H9 (cell line): ENCODE measurements at regions not wholly inside any gene's neighbourhood (a gene's known extent, or its start where the extent isn't known, plus 50 kb on each side); places are given as distances from the start of the nearest gene placed in this dataset.

Experiments
- DNase-seq: peaks from one replicate; pipeline ENCODE4 v3.0.0-alpha.2; 2017
- H2AFZ ChIP-seq: one replicate; pipeline ENCODE4 v1.6.1; 2013; ENCODE audit warnings: mild to moderate bottlenecking, low read length, control low read depth, moderate library complexity
- H2AK5ac ChIP-seq: 2 replicates; pipeline ENCODE4 v1.6.1; 2013; ENCODE audit warnings: low read length, control low read depth, mixed read lengths; ENCODE audit not compliant: insufficient read length
- H2BK120ac ChIP-seq: one replicate; pipeline ENCODE4 v1.6.1; 2013; ENCODE audit warnings: low read depth, mild to moderate bottlenecking, low read length, control low read depth, inconsistent platforms; ENCODE audit not compliant: poor library complexity, severe bottlenecking
- H2BK12ac ChIP-seq: 2 replicates; pipeline ENCODE4 v1.6.1; 2013; ENCODE audit warnings: low read length, control low read depth, mixed read lengths, low read depth; ENCODE audit not compliant: insufficient read length
- H2BK15ac ChIP-seq: 2 replicates; pipeline ENCODE4 v1.6.1; 2013; ENCODE audit warnings: low read depth, low read length, control low read depth
- H2BK20ac ChIP-seq: one replicate; pipeline ENCODE4 v1.6.1; 2013; ENCODE audit warnings: low read depth, mild to moderate bottlenecking, low read length, control low read depth, inconsistent platforms; ENCODE audit not compliant: poor library complexity, severe bottlenecking
- H2BK5ac ChIP-seq: 2 replicates; pipeline ENCODE4 v1.6.1; 2013; ENCODE audit warnings: low read length, control low read depth, mixed read lengths; ENCODE audit not compliant: insufficient read length
- H3K14ac ChIP-seq: 2 replicates; pipeline ENCODE4 v1.6.1; 2013; ENCODE audit warnings: low read length, control low read depth; ENCODE audit not compliant: insufficient read depth
- H3K18ac ChIP-seq: 2 replicates; pipeline ENCODE4 v1.6.1; 2013; ENCODE audit warnings: low read depth, mild to moderate bottlenecking, mixed read lengths, low read length, control low read depth; ENCODE audit not compliant: insufficient read length
- H3K23ac ChIP-seq: 2 replicates; pipeline ENCODE4 v1.6.1; 2013; ENCODE audit warnings: low read length, control low read depth, mixed read lengths, low read depth; ENCODE audit not compliant: insufficient read length
- H3K23me2 ChIP-seq: 2 replicates; pipeline ENCODE4 v1.6.1; 2013; ENCODE audit warnings: low read depth, mild to moderate bottlenecking, mixed read lengths, low read length, control low read depth; ENCODE audit not compliant: insufficient read length, poor library complexity, severe bottlenecking
- H3K27ac ChIP-seq: 2 replicates; pipeline ENCODE4 v1.5.1; 2013; ENCODE audit warnings: low read length, control low read depth, mixed read lengths, low read depth; ENCODE audit not compliant: insufficient read length
- H3K27me3 ChIP-seq: 2 replicates; pipeline ENCODE4 v1.6.1; 2013; ENCODE audit warnings: low read length, control low read depth, inconsistent platforms; ENCODE audit not compliant: insufficient read depth
- H3K4ac ChIP-seq: 2 replicates; pipeline ENCODE4 v1.6.1; 2013; ENCODE audit warnings: low read depth, mild to moderate bottlenecking, control low read depth, inconsistent platforms, low read length, moderate library complexity
- H3K4me1 ChIP-seq: 2 replicates; pipeline ENCODE4 v1.6.1; 2013; ENCODE audit warnings: low read length, control low read depth, inconsistent platforms; ENCODE audit not compliant: insufficient read depth
- H3K4me2 ChIP-seq: 2 replicates; pipeline ENCODE4 v1.6.1; 2013; ENCODE audit warnings: low read length, control low read depth, mixed read lengths; ENCODE audit not compliant: insufficient read length, insufficient read depth
- H3K56ac ChIP-seq: 2 replicates; pipeline ENCODE4 v1.6.1; 2013; ENCODE audit warnings: low read depth, mild to moderate bottlenecking, mixed read lengths, low read length, control low read depth; ENCODE audit not compliant: insufficient read length
- H3K79me1 ChIP-seq: 2 replicates; pipeline ENCODE4 v1.6.1; 2013; ENCODE audit warnings: low read depth, mild to moderate bottlenecking, moderate library complexity, low read length, control low read depth, inconsistent platforms; ENCODE audit not compliant: insufficient read depth, poor library complexity, severe bottlenecking
- H3K79me2 ChIP-seq: 2 replicates; pipeline ENCODE4 v1.6.1; 2013; ENCODE audit warnings: low read length, control low read depth, inconsistent platforms; ENCODE audit not compliant: insufficient read depth
- H3K9ac ChIP-seq: 2 replicates; pipeline ENCODE4 v1.6.1; 2013; ENCODE audit warnings: low read length, control low read depth, mixed read lengths; ENCODE audit not compliant: insufficient read length; ENCODE audit errors: extremely low read depth
- H3K9me3 ChIP-seq: one replicate; pipeline ENCODE4 v1.6.1; 2013; ENCODE audit warnings: low read depth, low read length, inconsistent platforms; ENCODE audit not compliant: control insufficient read depth
- H3T11ph ChIP-seq: one replicate; pipeline ENCODE4 v1.6.1; 2013; ENCODE audit warnings: mild to moderate bottlenecking, low read length, control low read depth, inconsistent platforms
- H4K20me1 ChIP-seq: one replicate; pipeline ENCODE4 v1.6.1; 2013; ENCODE audit not compliant: control insufficient read depth, insufficient read length, insufficient read depth
- H4K5ac ChIP-seq: 2 replicates; pipeline ENCODE4 v1.6.1; 2013; ENCODE audit warnings: low read depth, mild to moderate bottlenecking, mixed read lengths, low read length, control low read depth; ENCODE audit not compliant: insufficient read length
- H4K8ac ChIP-seq: replicated peaks from 2 replicates; pipeline ENCODE4 v1.6.1; 2013; ENCODE audit warnings: low read length, control low read depth, mixed read lengths, low read depth; ENCODE audit not compliant: insufficient read length
- H4K91ac ChIP-seq: 2 replicates; pipeline ENCODE4 v1.6.1; 2013; ENCODE audit warnings: low read depth, mild to moderate bottlenecking, moderate library complexity, mixed read lengths, low read length, control low read depth; ENCODE audit not compliant: insufficient read length
- H3K27ac Mint-ChIP-seq, 3 experiments: 2 replicates in 2 of 3; 3 replicates in 1 of 3; pipeline ENCODE4 v1.8.0; 2020 to 2021; ENCODE audit warnings: mixed read lengths in 3 of 3, mild to moderate bottlenecking in 1 of 3, moderate library complexity in 1 of 3
- H3K27me3 Mint-ChIP-seq: 2 replicates; pipeline ENCODE4 v1.8.0; 2021; ENCODE audit warnings: low read depth, mild to moderate bottlenecking, moderate library complexity, mixed read lengths
- H3K36me3 Mint-ChIP-seq, 3 experiments: 2 replicates in 2 of 3; 3 replicates in 1 of 3; pipeline ENCODE4 v1.8.0; 2020 to 2021; ENCODE audit warnings: low read depth in 3 of 3, mixed read lengths in 3 of 3; ENCODE audit not compliant: insufficient read depth in 1 of 3
- H3K4me1 Mint-ChIP-seq, 2 experiments: 2 replicates each; pipeline ENCODE4 v1.8.0; 2020; ENCODE audit warnings: mixed read lengths in 2 of 2
- H3K4me3 Mint-ChIP-seq, 2 experiments: 2 replicates in 1 of 2; 3 replicates in 1 of 2; pipeline ENCODE4 v1.8.0; 2020 to 2021; ENCODE audit warnings: mild to moderate bottlenecking in 2 of 2, mixed read lengths in 2 of 2, moderate library complexity in 1 of 2
- H3K9me3 Mint-ChIP-seq, 2 experiments: 2 replicates in 1 of 2; 3 replicates in 1 of 2; pipeline ENCODE4 v1.8.0; 2020; ENCODE audit warnings: mild to moderate bottlenecking in 2 of 2, mixed read lengths in 2 of 2, moderate library complexity in 1 of 2
- CTCF ChIP-seq: fragments of 200-600 bp; sonication (generic); conservative IDR thresholded peaks from 3 replicates; pipeline ENCODE4 v1.8.0; 2021; ENCODE audit warnings: antibody characterized with exemption, mild to moderate bottlenecking

- Histone ChIP-seq H3K56ac (no peak overlapping the region), H2AFZ (no peak overlapping the region), H4K8ac (no peak overlapping the region), H3K23ac (no peak overlapping the region), H3K14ac (no peak overlapping the region), H3K79me1 (no peaks in the 10 kb centered on the region), H2BK20ac (no peak overlapping the region), H3K9ac (no peak overlapping the region), H4K20me1 (no peaks in the 10 kb centered on the region), H3K27ac (no peak overlapping the region), H3K9me3 (no peaks in the 10 kb centered on the region), H3K4ac (no peak overlapping the region), H3K4me1 (peaks cover 2% of the 10 kb centered on the region; the same call in 1 of the 2 replicates), H4K91ac (no peak overlapping the region), H3K18ac (no peak overlapping the region), H4K5ac (no peak overlapping the region), H3K79me2 (no peaks in the 10 kb centered on the region), H2BK5ac (no peak overlapping the region), H3K27me3 (no peaks in the 10 kb centered on the region), H3T11ph (no peak overlapping the region), H2BK12ac (no peak overlapping the region), H2BK15ac (no peak overlapping the region), H3K4me2 (no peak overlapping the region), H2BK120ac (no peak overlapping the region), H3K23me2 (no peaks in the 10 kb centered on the region), H2AK5ac (no peak overlapping the region)
- no peak overlapping the region for H3K4me3 Mint-ChIP-seq
- peaks cover 3% of the 10 kb centered on the region for H3K27me3 Mint-ChIP-seq
- no peak for DNase-seq
- TF ChIP-seq CTCF: no peak
- H3K9me3 Mint-ChIP-seq: no peaks in the 10 kb centered on the region
- H3K27ac Mint-ChIP-seq: no peak overlapping the region
- no peaks in the 10 kb centered on the region for H3K36me3 Mint-ChIP-seq
- H3K4me1 Mint-ChIP-seq: peaks cover 14 to 20% of the 10 kb centered on the region in 2 experiments
Measured at GRCh38 chr14:60355768-60356167, 106.7 kb downstream of the PPM1A start.
